GM04504 (cell line): ENCODE measurements at regions not wholly inside any gene's neighbourhood (a gene's known extent, or its start where the extent isn't known, plus 50 kb on each side); places are given as distances from the start of the nearest gene placed in this dataset.
"Not testable (repeated sequence)": the region's sequence is repeated elsewhere in the genome, so short reads cannot be mapped to it uniquely, and the experiment has no call there.

Experiments used
- DNase-seq: peaks from one replicate; pipeline ENCODE4 v3.0.0-alpha.2; 2012; ENCODE audit warnings: low read depth

DNA sequence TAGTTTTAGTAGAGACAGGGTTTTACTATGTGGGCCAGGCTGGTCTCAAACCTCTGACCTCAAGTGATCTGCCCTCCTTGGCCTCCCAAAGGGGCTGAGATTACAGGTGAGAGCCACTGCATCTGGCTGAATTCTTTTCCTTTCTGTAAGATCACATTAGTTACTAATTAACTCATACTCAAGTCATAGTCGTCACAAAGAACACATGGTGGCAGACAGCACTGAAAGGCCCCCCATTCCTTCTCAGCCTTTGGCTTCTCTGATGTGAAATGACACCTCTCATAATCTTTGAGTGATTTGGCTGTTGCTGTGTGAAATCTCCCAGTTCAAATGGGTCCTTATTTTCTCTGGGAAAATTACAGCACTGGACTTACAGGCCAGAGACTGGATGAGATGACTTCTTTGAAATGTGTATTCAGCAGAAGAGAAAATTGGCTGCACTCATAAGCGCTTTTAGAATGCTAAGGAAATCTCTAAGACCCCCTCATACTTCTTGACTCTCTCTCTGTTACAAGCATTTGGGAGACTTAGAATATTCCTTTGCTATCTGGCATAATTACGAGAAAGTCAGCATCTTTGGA lies 764.8 kb downstream of the RNF144A start:
- no peak for DNase-seq

DNA sequence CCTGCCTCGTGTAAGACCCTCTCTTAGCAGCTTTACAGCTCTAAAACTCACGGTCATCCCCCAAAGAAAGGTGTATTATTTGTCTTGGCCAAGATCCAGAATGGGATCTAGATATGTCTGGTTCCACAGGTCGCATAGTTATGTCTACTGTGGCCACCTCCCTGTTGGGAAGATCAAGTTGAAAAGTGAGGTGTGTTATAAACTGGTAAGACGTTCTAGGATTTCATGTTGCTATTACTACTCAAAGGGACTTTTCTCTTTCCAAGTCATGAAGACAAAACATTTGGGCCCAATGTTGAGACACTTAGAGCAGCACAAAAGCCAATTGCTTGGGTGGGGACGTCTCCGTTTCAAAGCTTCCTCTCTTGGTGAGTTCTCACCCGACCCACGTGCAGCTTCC lies 766.0 kb downstream of the RNF144A start:
- no peak for DNase-seq

DNA sequence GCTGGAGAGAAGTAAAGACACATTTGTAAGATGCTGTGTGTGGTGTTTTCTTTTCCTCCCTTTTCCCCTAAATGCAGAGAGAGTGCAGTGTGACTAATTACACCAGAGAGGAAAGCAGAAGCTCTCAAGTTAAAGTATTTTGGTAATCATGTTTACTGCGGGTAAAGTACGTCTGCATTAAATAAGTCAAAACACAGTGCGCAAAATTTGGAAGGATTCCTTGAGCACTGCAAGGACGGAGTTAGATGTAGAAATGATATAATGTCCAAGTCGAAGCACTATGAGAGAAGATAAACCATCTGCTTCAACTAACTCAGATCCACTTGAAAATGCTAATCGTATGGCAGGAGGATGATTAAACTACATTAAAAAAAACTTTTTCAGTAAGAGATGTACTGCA lies 766.5 kb downstream of the RNF144A start:
- no peak for DNase-seq

DNA sequence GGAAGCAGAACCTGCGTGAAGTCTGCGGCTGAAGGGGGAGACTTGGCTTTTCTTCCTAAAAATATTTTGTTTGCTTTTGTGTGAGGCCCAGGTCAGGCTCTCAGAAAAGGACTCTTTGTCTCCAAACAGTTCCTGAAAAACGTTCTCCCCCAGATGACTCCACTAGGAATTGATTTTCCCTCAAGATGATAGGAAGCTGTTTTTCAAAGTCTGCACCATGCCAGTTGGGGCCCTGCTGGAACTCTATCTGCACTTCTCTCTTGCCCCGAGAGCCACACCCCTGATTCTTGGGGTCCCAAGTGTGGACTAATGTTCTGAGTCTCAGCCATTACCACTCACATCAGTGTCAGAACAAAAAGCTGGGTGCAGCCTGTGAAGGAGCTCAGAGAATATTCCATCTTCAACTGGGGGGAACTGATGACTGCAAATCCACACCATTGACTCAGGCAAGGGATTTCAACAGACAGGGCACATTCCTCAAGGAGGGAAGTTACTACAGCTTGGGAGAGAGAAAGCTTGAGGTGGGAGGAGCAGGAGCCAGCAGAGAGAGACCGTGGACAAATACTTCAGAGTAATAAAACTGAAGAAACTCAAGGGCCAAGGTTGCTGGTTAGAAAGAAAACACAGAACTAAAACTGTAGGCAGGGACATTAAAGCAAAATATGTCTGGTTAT lies 768.3 kb downstream of the RNF144A start:
- DNase-seq: no peak

DNA sequence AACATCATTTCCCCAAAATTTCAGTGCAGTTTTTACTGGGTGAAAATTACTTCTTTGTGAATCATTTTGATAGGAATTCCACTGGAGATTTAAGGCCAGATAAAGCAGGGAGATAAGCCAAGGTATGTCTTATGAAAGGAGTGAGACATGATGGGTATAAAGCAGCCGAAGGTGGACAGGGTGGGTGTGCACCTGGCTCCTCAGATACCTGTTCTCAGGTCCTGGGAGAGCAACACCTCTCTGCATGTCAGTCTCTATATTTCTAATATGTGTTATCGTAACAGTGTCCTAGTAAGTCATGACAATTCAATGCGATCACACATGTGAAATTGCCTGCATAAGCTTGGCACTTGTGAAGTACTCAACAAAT lies 768.8 kb downstream of the RNF144A start:
- no peak for DNase-seq

DNA sequence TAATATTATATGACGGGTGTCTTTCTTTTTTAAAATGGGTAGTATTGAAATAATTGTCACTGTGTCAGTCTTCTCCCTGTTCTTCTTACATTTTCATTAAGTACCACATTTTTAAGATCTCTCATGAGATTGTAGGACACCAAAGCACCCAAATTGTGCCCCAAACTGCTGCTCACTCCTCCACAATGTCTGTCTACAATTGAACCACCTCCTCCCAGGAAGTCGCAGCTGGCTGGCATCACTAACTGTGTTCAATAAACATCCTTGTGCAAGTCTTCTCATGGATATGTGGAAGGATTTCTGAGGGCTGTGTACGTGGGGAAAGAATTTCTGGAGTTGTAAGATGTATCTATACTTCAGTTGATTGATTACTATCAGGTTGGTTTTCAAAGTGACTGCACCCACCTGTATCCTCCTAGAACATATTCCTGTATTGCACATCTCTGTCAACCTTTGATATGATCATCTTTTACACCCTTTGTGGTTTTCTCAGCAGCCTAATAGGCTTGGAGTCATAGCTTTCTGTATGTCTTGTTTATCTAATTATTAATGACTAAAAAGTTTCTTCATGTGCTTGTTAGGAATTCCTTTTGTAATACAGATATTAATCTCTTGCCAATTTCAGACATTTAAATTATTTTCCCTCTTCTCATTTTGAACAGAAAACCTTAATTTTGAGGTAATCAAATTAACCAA lies 774.9 kb downstream of the RNF144A start:
- no peak for DNase-seq

DNA sequence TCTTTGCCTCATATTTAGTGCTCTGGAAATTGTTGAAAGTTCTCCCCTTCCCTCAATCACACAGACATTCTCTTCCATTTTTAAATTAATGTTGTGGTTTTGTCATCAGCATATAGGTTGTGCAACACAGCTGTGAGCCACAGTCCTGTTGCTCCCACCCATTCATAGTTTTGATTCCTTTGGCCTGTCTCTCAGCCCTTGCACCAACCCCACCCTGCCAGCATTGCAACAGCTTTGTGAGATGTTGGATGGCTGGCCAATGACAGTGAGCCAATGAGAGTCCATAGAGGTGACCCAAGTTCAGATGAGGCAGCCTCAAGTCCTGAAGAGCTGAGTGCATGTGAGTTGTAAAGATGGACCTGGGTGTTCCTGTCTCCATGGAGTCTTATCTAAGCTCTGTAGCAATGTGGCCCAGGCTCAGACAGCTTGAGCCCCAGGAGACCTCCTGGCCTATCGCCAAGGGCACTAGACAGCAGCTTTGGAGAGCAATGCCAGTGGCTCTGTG lies 775.5 kb downstream of the RNF144A start:
- DNase-seq: peak; percentile 93

DNA sequence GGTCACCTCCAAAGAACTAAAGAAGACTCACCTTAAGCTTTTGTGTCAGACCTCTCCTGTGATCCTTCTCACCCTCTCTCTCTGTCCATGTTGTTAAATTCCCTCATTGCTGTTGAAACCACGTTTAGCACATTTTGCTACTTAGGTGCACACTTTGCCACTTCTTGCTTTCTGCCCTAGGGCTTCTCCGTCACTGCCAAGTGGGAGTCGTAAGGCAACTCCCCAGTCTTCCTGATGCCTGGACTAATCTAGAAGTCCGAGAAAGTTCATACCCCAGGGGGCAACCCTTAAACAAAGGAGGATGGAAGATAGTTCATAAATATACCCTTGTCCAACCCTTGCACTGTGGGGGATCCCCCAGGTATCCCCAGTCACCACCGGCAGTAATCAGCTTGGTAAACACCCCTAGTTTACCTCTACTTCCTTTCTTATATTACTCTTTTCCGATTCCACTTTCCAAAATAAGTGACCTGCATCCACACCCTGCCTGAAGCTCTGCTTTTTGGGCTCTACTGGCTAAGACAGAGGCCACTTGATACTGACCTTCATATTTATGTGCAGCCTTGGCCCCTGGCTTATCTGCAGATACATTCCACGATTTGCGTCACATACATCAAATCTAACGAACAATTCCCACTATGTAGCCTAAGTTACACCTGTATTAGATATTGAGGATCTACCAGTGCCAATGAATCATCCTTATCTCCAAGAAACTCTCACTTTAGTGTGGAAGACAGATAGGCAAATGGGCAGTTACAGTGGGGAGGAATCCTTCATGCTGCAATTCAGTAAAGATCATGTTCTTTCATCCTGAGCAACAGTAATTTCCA lies 776.2 kb downstream of the RNF144A start:
- DNase-seq: no peak

DNA sequence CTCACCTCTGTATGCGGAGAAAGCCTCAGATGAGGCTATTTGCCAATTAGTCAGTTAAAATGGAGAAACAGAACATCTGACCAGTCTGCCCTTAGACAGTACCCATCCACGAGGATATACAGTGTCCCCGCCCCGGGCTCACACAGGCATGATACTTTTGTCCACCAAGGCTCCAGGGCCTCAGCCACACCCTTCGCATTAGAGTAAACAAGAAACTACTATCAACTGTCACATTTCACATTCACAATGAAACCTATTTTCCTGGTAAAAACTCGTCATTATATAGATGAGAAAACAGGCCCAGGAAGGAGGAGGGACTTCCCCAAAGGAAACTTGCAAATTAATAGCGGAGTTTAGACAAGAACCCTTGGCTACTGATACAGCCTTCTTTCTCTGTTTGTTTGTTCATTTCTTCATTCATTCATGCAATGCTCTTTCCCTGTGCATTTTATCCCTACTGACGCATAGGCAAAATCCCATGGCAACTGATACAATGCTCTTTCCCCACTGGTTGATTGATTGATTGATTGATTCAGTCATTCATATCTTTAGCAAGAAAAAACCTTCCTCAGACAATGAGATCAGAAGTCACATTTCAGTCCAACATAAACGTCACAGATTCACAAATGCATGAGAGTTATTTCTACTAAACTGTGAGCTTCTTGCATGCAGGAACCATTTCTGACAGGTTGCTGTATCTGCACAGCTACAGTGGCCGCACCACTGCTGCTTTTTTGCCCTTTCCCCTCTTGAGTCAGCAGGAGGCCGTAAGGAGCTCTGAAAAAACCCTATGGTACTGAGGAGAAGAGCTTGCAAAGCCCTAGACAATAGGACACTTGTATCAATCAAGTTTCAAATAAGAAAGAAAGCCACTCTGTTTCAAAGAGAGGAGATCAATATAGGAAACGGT lies 777.1 kb downstream of the RNF144A start:
- DNase-seq: no peak

DNA sequence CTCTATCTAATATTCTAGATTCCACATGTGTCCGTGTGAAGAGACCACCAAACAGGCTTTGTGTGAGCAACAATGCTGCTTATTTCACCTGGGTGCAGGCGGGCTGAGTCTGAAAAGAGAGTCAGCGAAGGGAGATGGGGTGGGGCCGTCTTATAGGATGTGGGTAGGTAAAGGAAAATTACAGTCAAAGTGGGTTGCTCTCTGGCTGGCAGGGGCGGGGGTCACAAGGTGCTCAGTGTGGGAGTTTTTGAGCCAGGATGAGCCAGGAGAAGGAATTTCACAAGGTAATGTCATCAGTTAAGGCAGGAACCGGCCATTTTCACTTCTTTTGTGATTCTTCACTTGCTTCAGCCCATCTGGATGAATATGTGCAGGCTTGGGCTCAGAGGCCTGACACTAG lies 779.3 kb downstream of the RNF144A start:
- not testable (repeated sequence) for DNase-seq

DNA sequence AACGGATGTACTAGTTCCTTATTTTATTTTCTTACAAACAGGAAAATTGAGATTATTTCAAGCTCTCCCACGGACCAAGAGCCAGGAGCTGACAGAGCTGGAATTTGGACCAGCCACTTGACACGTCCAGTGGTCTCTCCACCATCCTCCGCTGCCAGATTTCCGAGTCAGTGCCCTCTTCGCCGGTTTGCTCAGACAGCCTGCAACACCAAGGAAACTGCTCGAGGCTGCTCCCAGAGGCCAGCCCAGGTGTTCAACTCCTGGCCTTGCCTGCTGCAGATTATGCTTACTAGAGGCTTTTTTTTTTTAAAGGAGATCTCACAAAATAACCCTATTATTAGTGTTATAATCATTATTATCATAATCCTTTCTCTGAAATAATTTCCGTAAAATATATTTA lies 779.8 kb downstream of the RNF144A start:
- DNase-seq: no peak

DNA sequence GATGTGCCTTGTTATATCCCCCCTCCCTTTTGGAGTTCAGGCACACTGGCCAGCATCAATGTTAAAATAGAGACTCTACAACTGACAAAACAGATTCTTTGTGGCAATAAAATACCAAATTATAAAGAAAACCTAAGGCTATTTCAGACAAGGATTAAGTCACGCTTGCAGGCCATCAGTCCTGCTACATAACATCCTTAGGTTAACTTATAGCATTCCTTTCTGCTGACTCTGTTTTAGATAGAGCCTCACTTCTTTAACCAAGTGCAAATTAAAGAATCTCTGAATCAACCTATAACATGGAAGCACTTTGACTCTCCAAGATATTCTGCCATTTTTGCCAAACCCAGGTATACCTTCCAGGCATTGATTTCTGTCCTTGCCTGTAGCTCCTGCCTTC lies 784.6 kb downstream of the RNF144A start:
- DNase-seq: no peak

DNA sequence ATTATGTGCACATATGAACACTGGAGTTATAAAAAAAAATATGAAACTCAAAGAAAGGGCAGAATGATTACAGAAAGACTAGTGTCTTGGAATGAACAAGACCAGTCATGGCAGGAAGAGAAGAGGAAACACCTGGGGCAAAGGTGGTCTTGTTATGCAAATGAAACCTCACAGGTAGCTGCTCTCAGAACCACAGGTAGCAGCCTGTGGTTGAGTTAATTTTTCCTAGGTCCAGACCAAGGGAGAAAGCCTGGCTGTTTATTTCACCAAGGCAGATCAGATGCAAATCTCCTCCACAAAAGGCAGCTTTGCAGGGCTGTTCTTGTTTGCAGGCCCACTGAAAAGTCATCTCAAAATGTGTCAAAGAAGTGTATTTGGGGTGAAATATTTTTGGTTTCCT lies 785.8 kb downstream of the RNF144A start:
- DNase-seq: no peak

DNA sequence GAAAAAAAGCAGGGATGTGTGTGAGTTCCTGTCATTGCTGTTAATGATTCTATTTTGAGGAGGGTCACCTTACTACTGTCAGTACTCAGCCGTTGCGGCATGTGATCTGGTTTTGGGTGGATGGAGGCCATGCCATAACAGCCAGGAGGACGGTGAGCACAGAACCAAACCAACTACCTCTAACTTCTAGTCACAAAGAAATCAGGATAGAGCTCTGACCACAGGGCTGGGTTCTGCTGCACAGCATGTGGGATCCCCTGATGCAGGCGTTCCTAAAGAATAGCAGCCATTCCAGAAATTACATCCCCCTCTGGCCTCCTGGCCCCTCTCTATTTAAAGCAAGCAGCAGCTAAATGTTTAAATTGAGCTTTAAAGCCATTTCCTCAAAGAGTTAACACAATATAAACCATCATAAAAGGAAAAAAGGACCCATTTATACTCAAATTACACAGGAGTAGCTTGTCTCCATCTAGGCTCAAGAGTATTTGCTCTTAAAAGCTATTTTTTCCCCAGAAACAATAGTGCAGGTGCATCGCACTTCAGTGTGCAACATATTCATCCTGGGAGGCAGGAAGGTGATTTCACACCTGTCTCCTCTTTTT lies 786.4 kb downstream of the RNF144A start:
- no peak for DNase-seq

DNA sequence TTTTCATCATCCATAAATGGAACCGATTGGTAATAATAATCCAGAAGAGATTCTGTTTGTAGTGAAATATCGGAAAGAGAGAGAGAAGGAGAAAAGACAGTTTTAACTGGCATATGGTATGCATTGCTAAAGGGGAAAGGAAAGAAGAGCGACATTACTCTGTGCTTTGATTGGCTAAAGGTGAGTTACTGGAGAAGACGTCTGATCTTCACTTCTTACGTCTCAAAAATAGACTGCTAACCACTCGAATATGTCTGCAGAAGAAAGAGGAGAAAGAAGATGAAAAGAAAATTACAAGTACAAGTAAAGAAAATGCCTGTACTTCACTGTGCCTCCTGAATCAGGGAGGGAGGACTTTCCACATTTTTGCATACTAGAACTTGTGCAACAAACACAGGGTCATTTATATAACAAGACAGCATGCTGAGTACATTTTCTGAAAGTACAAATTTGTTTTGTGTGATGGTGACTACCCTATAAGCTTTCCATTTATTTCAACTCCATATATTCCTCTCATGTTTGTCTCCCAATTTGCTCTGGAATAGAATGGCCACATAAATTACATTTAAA lies 787.2 kb downstream of the RNF144A start:
- no peak for DNase-seq

DNA sequence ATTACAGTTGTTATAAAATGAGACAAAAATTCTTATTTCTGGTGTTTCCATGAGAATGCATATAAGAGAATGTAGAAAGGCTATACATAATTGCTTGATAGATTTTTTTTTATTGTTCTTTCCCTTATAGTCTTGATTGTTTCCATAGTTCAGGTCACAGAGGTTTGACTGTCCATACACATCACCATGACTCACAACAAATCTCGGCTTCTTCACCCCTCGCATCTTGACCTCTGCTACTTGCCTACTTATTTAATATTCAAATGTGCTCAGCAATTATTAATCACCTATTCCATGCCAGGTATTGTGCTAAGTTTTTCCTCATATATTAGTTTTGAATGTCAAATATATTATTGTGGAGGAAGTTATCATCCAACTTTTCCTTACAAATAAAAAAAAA lies 789.6 kb downstream of the RNF144A start:
- no peak for DNase-seq

DNA sequence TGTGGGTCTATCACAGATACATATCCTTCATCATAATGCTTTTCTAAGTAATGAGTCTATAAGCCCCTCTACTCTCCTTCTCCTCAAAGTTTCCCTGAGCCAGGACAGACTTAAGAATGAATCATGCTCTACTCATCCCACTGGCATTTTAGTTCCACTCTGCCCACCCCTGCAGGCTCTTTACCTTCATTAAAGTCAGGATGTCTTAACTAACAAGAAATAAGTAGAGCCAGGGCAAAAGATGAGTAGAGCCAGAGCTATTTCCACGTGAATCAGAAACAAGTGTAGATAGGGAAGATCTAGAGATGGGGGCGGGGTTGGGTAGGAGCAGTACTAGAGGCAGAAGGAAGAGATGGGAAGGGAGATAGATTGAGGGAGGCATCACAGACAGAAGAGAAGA lies 790.5 kb downstream of the RNF144A start:
- DNase-seq: peak; percentile 21

DNA sequence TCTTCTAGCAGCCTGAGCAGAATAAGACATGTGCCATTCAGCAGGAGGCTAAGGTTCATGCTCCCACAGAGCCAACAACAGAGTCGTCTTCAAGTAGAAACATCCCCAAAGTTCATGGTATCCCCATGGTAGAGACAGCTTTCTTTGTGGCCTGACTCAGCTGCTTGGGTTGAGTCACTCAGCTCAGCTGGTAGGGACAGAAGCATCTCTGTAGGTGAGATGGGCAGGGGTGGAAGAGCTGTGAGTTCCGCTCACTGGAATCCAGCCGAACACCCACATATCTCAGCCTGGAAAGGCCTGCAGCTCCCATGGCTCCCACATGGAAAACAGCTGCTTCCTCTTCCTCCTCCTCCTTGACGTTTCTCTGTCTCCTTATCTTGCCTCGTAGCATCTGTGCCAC lies 792.7 kb downstream of the RNF144A start:
- DNase-seq: peak; percentile 21

DNA sequence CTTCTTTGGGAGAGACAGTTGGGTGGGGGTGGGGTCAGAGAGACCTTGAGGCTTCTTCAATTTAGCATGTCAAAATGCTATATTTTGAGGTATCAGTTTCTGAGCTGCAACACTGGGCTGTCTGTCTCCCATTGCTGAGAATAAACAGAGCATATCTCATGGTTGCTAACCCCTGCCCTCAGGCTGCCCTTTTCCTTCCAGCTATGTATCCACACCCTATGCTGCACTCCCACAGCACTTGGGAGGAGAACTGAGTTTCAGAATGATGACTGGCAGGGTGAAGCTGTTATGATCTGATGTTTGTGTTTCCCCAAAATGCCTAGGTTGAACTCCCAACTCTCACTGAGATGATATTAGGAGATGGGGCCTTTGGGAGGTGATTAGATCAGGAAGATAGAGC lies 794.0 kb downstream of the RNF144A start:
- no peak for DNase-seq

DNA sequence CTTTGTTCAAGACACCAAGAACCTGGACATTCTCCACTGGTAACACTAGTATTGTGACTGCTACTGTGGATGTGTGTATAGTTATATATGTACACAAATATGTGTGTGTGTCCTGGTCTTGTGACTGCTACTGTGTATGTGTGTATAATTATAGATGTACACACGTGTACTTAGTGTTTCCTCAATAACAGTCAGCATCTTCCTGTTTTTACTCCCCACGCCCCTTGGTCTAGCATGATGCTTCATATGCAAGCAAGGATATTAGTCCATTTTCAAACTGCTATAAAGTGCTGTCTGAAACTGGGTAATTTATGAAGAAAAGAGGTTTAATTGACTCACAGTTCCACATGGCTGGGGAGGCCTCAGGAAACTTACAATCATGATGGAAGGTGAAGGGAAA lies 802.7 kb downstream of the RNF144A start:
- no peak for DNase-seq
